HG02610 (cell line): ENCODE measurements at regions not wholly inside any gene's neighbourhood (a gene's known extent, or its start where the extent isn't known, plus 50 kb on each side); places are given as distances from the start of the nearest gene placed in this dataset.
"Not testable (repeated sequence)": the region's sequence is repeated elsewhere in the genome, so short reads cannot be mapped to it uniquely, and the experiment has no call there.

Source experiments
- ATAC-seq: cut with Tn5 transposase; IDR thresholded peaks from one replicate; pipeline ENCODE4 v1.9.1; 2021; ENCODE audit warnings: mild to moderate bottlenecking, moderate library complexity; ENCODE audit not compliant: unreplicated experiment

- ATAC-seq, result peak; percentile 73
These were observed 117.5 kb upstream of the HGF start for GRCh38 chr7:81887098-81888090.

- ATAC-seq, result no peak
These were observed 116.4 kb upstream of the HGF start for GRCh38 chr7:81886211-81886764.

GRCh38 chr7:81884817-81885216, 115.0 kb upstream of the HGF start:
- ATAC-seq, result no peak

- no peak for ATAC-seq
These were observed 114.0 kb upstream of the HGF start for GRCh38 chr7:81883801-81884393.

GRCh38 chr7:81882086-81882485, 112.2 kb upstream of the HGF start:
- no peak for ATAC-seq

- no peak for ATAC-seq
These were observed 108.0 kb upstream of the HGF start for GRCh38 chr7:81877890-81878289.

- peak; percentile 60 for ATAC-seq
These were observed 103.7 kb upstream of the HGF start for GRCh38 chr7:81873559-81873958.

- ATAC-seq, result no peak
These were observed 101.9 kb upstream of the HGF start for GRCh38 chr7:81871606-81872265.

GRCh38 chr7:81870608-81871007, 100.8 kb upstream of the HGF start:
- no peak for ATAC-seq

GRCh38 chr7:81869670-81870069, 99.8 kb upstream of the HGF start:
- ATAC-seq, result no peak

- ATAC-seq, result peak; percentile 38
These were observed 95.9 kb upstream of the HGF start for GRCh38 chr7:81865754-81866153.

GRCh38 chr7:81859433-81859832, 89.6 kb upstream of the HGF start:
- no peak for ATAC-seq

- ATAC-seq, result not testable (repeated sequence)
These were observed 89.0 kb upstream of the HGF start for GRCh38 chr7:81858820-81859219.

GRCh38 chr7:81857385-81857784, 87.5 kb upstream of the HGF start:
- no peak for ATAC-seq

- no peak for ATAC-seq
These were observed 84.7 kb upstream of the HGF start for GRCh38 chr7:81854518-81854917.

GRCh38 chr7:81852701-81853100, 82.9 kb upstream of the HGF start:
- no peak for ATAC-seq

GRCh38 chr7:81851413-81851812, 81.6 kb upstream of the HGF start:
- no peak for ATAC-seq

- peak; percentile 90 for ATAC-seq
These were observed 76.6 kb upstream of the HGF start for GRCh38 chr7:81846398-81846797.

- ATAC-seq, result peak; percentile 68
These were observed 75.9 kb upstream of the HGF start for GRCh38 chr7:81845744-81846241.

GRCh38 chr7:81843657-81844056, 73.8 kb upstream of the HGF start:
- ATAC-seq, result not testable (repeated sequence)

GRCh38 chr7:81842361-81842760, 72.5 kb upstream of the HGF start:
- no peak for ATAC-seq
